ENCODE measurements at regions not wholly inside any gene's neighbourhood (a gene's known extent, or its start where the extent isn't known, plus 50 kb on each side); places are given as distances from the start of the nearest gene placed in this dataset.

DNA sequence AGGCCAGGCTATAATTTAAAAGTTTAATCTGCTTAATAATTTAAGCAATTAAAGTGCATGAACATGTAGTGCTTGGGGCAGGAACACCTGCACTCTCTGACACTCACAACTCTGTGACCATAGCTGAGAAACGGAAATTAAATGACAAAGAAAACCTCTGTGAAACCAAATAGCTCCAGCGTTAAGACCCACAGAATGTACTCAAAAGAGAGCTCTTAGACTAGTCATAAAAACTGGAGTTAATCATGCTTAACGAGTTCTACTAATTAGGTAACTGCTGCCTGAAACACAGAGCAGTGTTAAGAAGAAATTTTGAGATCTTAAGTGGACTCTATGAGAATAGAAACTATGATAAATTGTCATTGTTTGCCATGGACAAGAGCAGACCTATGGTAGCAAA is 174.4 kb upstream of the SPIN4 start:
- TF ChIP-seq, protein P1, sequence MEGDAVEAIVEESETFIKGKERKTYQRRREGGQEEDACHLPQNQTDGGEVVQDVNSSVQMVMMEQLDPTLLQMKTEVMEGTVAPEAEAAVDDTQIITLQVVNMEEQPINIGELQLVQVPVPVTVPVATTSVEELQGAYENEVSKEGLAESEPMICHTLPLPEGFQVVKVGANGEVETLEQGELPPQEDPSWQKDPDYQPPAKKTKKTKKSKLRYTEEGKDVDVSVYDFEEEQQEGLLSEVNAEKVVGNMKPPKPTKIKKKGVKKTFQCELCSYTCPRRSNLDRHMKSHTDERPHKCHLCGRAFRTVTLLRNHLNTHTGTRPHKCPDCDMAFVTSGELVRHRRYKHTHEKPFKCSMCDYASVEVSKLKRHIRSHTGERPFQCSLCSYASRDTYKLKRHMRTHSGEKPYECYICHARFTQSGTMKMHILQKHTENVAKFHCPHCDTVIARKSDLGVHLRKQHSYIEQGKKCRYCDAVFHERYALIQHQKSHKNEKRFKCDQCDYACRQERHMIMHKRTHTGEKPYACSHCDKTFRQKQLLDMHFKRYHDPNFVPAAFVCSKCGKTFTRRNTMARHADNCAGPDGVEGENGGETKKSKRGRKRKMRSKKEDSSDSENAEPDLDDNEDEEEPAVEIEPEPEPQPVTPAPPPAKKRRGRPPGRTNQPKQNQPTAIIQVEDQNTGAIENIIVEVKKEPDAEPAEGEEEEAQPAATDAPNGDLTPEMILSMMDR (IDR thresholded peaks at IDR 0.05): no peak
- no peak for TF ChIP-seq ZFX (IDR thresholded peaks at IDR 0.05; ENCODE audit: borderline replicate concordance)

All from 22Rv1 (cell line).